ENCODE measurements at regions not wholly inside any gene's neighbourhood (a gene's known extent, or its start where the extent isn't known, plus 50 kb on each side); places are given as distances from the start of the nearest gene placed in this dataset.

DNA sequence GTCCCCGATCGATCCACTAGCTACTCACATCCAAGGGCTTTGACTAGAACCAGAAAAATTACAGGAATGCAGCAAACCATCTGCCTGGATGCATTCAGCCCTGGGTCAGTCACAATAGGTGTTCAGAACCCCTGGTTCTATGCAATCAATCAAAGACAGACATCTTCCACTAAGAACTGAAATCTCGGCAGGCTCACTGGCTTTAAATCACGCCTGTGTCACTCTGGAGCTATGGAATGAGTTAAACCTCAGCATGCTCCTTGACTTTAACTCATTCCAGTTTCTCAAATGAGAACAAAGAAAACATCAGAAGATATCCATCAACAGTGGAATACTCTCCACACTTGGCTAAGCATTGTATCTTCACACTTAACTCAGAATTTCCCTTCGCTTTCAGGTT, 68.1 kb upstream of the SPTBN1 start:
- Histone ChIP-seq H3K4me3 (ENCODE audit: control insufficient read depth in 1 of 2, extremely low read depth in 1 of 2, low read length in 1 of 2) (no peak overlapping the region), H3K27ac (ENCODE audit: low read length) (no peak overlapping the region), H3K36me3 (ENCODE audit: control insufficient read depth in 2 of 2, extremely low read depth in 1 of 2, insufficient read depth in 1 of 2, low read length in 1 of 2) (no peaks in the 10 kb centered on the region), H3K9me3 (no peaks in the 10 kb centered on the region), H3K27me3 (replicated peaks in 1 of 2; ENCODE audit: control insufficient read depth in 2 of 2, extremely low read depth in 1 of 2, insufficient read depth in 2 of 2, low read length in 1 of 2) (no peaks in the 10 kb centered on the region), H3K4me1 (ENCODE audit: control insufficient read depth in 1 of 2, extremely low read depth in 1 of 2, insufficient read depth in 2 of 2, low read length in 2 of 2) (no peaks in the 10 kb centered on the region)
- Mint-ChIP-seq H3K4me1 (peaks cover 0 to 3% (median 0%) of the 10 kb centered on the region in 3 donors), H3K27ac (no peak overlapping the region), H3K36me3 (no peaks in the 10 kb centered on the region), H3K9me3 (no peaks in the 10 kb centered on the region), H3K27me3 (peaks cover 0 to 1% of the 10 kb centered on the region in 2 donors), H3K4me3 (no peak overlapping the region)
- DNase-seq: no peak
- CTCF ChIA-PET: no interaction called here
- no peak for ATAC-seq (replicated peaks in 1 of 4)
- WGBS (ENCODE audit: insufficient coverage): 94% methylated on average over 2 of the region's 5 CpGs
- POLR2A ChIA-PET: no interaction called here

GRCh38 chr2:54392555-54393324, 63.4 kb upstream of the SPTBN1 start:
- DNase-seq: no peak
- Histone ChIP-seq H3K9me3 (no peaks in the 10 kb centered on the region), H3K4me3 (ENCODE audit: control insufficient read depth in 1 of 2, extremely low read depth in 1 of 2, low read length in 1 of 2) (no peak overlapping the region), H3K4me1 (ENCODE audit: control insufficient read depth in 1 of 2, extremely low read depth in 1 of 2, insufficient read depth in 2 of 2, low read length in 2 of 2) (no peaks in the 10 kb centered on the region), H3K36me3 (ENCODE audit: control insufficient read depth in 2 of 2, extremely low read depth in 1 of 2, insufficient read depth in 1 of 2, low read length in 1 of 2) (no peaks in the 10 kb centered on the region), H3K27ac (ENCODE audit: low read length) (no peak overlapping the region), H3K27me3 (replicated peaks in 1 of 2; ENCODE audit: control insufficient read depth in 2 of 2, extremely low read depth in 1 of 2, insufficient read depth in 2 of 2, low read length in 1 of 2) (no peaks in the 10 kb centered on the region)
- no peak overlapping the region for H3K4me3 Mint-ChIP-seq
- H3K27me3 Mint-ChIP-seq: no peaks in the 10 kb centered on the region
- ATAC-seq (replicated peaks in 1 of 4): no peak
- ChIA-PET POLR2A (no interaction called here), CTCF (no interaction called here)
- no peaks in the 10 kb centered on the region for H3K36me3 Mint-ChIP-seq
- WGBS (ENCODE audit: insufficient coverage): 100% methylated on average over 2 of the region's 2 CpGs
- no peak overlapping the region for H3K27ac Mint-ChIP-seq
- H3K9me3 Mint-ChIP-seq: no peaks in the 10 kb centered on the region
- H3K4me1 Mint-ChIP-seq: peaks cover 6 to 14% (median 9%) of the 10 kb centered on the region in 3 donors

DNA sequence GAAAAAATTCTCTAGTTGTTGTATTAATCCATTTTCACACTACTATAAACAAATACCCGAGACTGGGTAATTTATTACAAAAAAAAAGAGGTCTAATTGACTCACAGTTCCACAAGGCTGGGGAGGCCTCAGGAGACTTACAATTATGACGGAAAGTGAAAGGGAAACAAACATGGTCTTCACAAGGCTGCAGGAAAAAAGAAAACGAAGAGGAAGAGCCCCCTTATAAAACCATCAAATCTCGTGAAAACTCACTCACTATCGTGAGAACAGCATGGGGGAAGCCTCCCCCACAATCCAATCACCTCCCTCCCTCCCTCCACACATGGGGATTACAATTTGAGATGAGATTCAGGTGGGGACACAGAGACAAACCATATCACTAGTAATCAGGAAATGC, 61.7 kb upstream of the SPTBN1 start:
- H3K27me3 Mint-ChIP-seq: no peaks in the 10 kb centered on the region
- H3K27me3 ChIP-seq (replicated peaks in 1 of 2; ENCODE audit: control insufficient read depth in 2 of 2, extremely low read depth in 1 of 2, insufficient read depth in 2 of 2, low read length in 1 of 2): no peaks in the 10 kb centered on the region
- CTCF ChIA-PET: no interaction called here
- no peaks in the 10 kb centered on the region for H3K9me3 ChIP-seq
- peak overlapping the region in 1 of 2 donors; percentile 3 for H3K4me3 ChIP-seq (ENCODE audit: control insufficient read depth in 1 of 2, extremely low read depth in 1 of 2, low read length in 1 of 2)
- H3K4me1 Mint-ChIP-seq: peaks cover 6 to 14% (median 9%) of the 10 kb centered on the region in 3 donors
- DNase-seq: peak in 2 of 35 experiments; percentile 2 to 30
- H3K4me1 ChIP-seq (ENCODE audit: control insufficient read depth in 1 of 2, extremely low read depth in 1 of 2, insufficient read depth in 2 of 2, low read length in 2 of 2): no peaks in the 10 kb centered on the region
- no peaks in the 10 kb centered on the region for H3K9me3 Mint-ChIP-seq
- ATAC-seq (replicated peaks in 1 of 4): peak in 2 of 4 experiments; percentile 34 to 56
- H3K36me3 Mint-ChIP-seq: no peaks in the 10 kb centered on the region
- no peaks in the 10 kb centered on the region for H3K36me3 ChIP-seq (ENCODE audit: control insufficient read depth in 2 of 2, extremely low read depth in 1 of 2, insufficient read depth in 1 of 2, low read length in 1 of 2)
- H3K27ac Mint-ChIP-seq: peak overlapping the region; percentile 76 to 90
- peak overlapping the region; percentile 35 to 50 (median 41) for H3K4me3 Mint-ChIP-seq
- WGBS (ENCODE audit: insufficient coverage): 0% methylated on average over 1 of the region's 5 CpGs
- POLR2A ChIA-PET: no interaction called here
- H3K27ac ChIP-seq (ENCODE audit: low read length): peak overlapping the region; percentile 47

- Mint-ChIP-seq H3K9me3 (no peaks in the 10 kb centered on the region), H3K36me3 (no peaks in the 10 kb centered on the region), H3K4me1 (peaks cover 6 to 14% (median 9%) of the 10 kb centered on the region in 3 donors), H3K27ac (no peak overlapping the region), H3K4me3 (no peak overlapping the region), H3K27me3 (no peaks in the 10 kb centered on the region)
- Histone ChIP-seq H3K36me3 (ENCODE audit: control insufficient read depth in 2 of 2, extremely low read depth in 1 of 2, insufficient read depth in 1 of 2, low read length in 1 of 2) (no peaks in the 10 kb centered on the region), H3K27me3 (replicated peaks in 1 of 2; ENCODE audit: control insufficient read depth in 2 of 2, extremely low read depth in 1 of 2, insufficient read depth in 2 of 2, low read length in 1 of 2) (no peaks in the 10 kb centered on the region), H3K4me1 (ENCODE audit: control insufficient read depth in 1 of 2, extremely low read depth in 1 of 2, insufficient read depth in 2 of 2, low read length in 2 of 2) (no peaks in the 10 kb centered on the region), H3K27ac (ENCODE audit: low read length) (no peak overlapping the region), H3K4me3 (ENCODE audit: control insufficient read depth in 1 of 2, extremely low read depth in 1 of 2, low read length in 1 of 2) (no peak overlapping the region), H3K9me3 (no peaks in the 10 kb centered on the region)
- POLR2A ChIA-PET: no interaction called here
- CTCF ChIA-PET: no interaction called here
- no peak for DNase-seq
- ATAC-seq (replicated peaks in 1 of 4): no peak
- 81% methylated on average over 5 of the region's 7 CpGs for WGBS (ENCODE audit: insufficient coverage)
Observed at GRCh38 chr2:54396107-54396506, 60.0 kb upstream of the SPTBN1 start.

GRCh38 chr2:54396798-54397197, 59.3 kb upstream of the SPTBN1 start:
- Histone ChIP-seq H3K9me3 (no peaks in the 10 kb centered on the region), H3K27me3 (replicated peaks in 1 of 2; ENCODE audit: control insufficient read depth in 2 of 2, extremely low read depth in 1 of 2, insufficient read depth in 2 of 2, low read length in 1 of 2) (no peaks in the 10 kb centered on the region), H3K27ac (ENCODE audit: low read length) (no peak overlapping the region), H3K4me3 (ENCODE audit: control insufficient read depth in 1 of 2, extremely low read depth in 1 of 2, low read length in 1 of 2) (no peak overlapping the region), H3K36me3 (ENCODE audit: control insufficient read depth in 2 of 2, extremely low read depth in 1 of 2, insufficient read depth in 1 of 2, low read length in 1 of 2) (no peaks in the 10 kb centered on the region), H3K4me1 (ENCODE audit: control insufficient read depth in 1 of 2, extremely low read depth in 1 of 2, insufficient read depth in 2 of 2, low read length in 2 of 2) (no peaks in the 10 kb centered on the region)
- Mint-ChIP-seq H3K4me3 (no peak overlapping the region), H3K27me3 (no peaks in the 10 kb centered on the region), H3K9me3 (no peaks in the 10 kb centered on the region), H3K27ac (no peak overlapping the region), H3K36me3 (no peaks in the 10 kb centered on the region), H3K4me1 (peaks cover 6 to 14% (median 9%) of the 10 kb centered on the region in 3 donors)
- CTCF ChIA-PET: no interaction called here
- no CpG with 5 or more reads among the region's 6 CpGs for WGBS (ENCODE audit: insufficient coverage)
- DNase-seq (no peak), ATAC-seq (replicated peaks in 1 of 4) (no peak)
- POLR2A ChIA-PET: interaction anchor here in 1 of 2 donors (0.5 kb wide), 1 partner anchor 75 kb away, joined by 3 read pairs; no protein-coding TSS in a partner anchor

GRCh38 chr2:54397426-54397825, 58.7 kb upstream of the SPTBN1 start:
- H3K27ac Mint-ChIP-seq: no peak overlapping the region
- Histone ChIP-seq H3K36me3 (ENCODE audit: control insufficient read depth in 2 of 2, extremely low read depth in 1 of 2, insufficient read depth in 1 of 2, low read length in 1 of 2) (no peaks in the 10 kb centered on the region), H3K4me1 (ENCODE audit: control insufficient read depth in 1 of 2, extremely low read depth in 1 of 2, insufficient read depth in 2 of 2, low read length in 2 of 2) (no peaks in the 10 kb centered on the region), H3K27me3 (replicated peaks in 1 of 2; ENCODE audit: control insufficient read depth in 2 of 2, extremely low read depth in 1 of 2, insufficient read depth in 2 of 2, low read length in 1 of 2) (no peaks in the 10 kb centered on the region), H3K9me3 (no peaks in the 10 kb centered on the region), H3K27ac (ENCODE audit: low read length) (no peak overlapping the region), H3K4me3 (ENCODE audit: control insufficient read depth in 1 of 2, extremely low read depth in 1 of 2, low read length in 1 of 2) (no peak overlapping the region)
- ChIA-PET POLR2A (interaction anchor here (0.5 kb wide), 2 partner anchors 74 to 184 kb away, joined by 3 to 8 read pairs; no protein-coding TSS in a partner anchor), CTCF (no interaction called here)
- DNase-seq (no peak), ATAC-seq (replicated peaks in 1 of 4) (no peak)
- H3K9me3 Mint-ChIP-seq: no peaks in the 10 kb centered on the region
- H3K36me3 Mint-ChIP-seq: no peaks in the 10 kb centered on the region
- no CpG with 5 or more reads among the region's 2 CpGs for WGBS (ENCODE audit: insufficient coverage)
- peaks cover 6 to 14% (median 9%) of the 10 kb centered on the region in 3 donors for H3K4me1 Mint-ChIP-seq
- no peaks in the 10 kb centered on the region for H3K27me3 Mint-ChIP-seq
- H3K4me3 Mint-ChIP-seq: no peak overlapping the region

Measured in T-cell (primary cell).